ENCODE measurements at regions not wholly inside any gene's neighbourhood (a gene's known extent, or its start where the extent isn't known, plus 50 kb on each side); places are given as distances from the start of the nearest gene placed in this dataset.

DNA sequence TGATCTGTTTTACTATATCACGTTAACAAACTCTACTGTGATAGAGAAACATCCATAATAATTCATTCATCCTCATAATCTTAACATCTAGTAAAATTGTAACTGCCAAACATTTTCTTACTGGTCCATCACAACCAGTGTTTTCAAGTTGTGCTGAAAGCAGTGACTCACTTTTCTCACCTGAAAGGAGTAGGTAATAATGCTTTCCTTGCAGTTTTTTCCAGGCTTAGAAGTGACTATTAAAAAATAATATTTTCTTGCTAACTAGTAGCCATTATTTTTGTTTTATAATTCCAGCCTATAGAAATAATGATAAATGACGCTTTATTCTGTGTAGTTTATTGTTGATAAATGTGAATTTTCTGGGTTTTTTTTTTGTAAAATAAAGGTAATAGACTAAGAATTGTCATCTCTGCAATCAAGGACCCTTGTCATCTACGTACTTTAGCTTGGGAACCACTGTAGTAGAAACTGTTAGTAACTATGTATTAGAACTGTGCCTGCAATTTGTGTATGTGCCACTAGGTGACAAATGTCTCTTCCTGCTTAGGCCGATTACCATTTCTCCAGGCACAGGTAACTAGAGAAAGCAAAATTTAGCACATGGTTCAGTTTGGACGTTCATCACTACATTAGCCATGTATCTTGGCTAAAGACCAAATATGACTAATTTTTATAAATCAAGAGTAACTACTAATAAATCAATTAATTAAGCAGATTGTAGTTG lies 409.4 kb upstream of the ERCC4 start:
- no peak for TF ChIP-seq POLR2A (IDR thresholded peaks at IDR 0.05)
- no peak for TF ChIP-seq EP300 (IDR thresholded peaks at IDR 0.05)
- TF ChIP-seq, protein P1, sequence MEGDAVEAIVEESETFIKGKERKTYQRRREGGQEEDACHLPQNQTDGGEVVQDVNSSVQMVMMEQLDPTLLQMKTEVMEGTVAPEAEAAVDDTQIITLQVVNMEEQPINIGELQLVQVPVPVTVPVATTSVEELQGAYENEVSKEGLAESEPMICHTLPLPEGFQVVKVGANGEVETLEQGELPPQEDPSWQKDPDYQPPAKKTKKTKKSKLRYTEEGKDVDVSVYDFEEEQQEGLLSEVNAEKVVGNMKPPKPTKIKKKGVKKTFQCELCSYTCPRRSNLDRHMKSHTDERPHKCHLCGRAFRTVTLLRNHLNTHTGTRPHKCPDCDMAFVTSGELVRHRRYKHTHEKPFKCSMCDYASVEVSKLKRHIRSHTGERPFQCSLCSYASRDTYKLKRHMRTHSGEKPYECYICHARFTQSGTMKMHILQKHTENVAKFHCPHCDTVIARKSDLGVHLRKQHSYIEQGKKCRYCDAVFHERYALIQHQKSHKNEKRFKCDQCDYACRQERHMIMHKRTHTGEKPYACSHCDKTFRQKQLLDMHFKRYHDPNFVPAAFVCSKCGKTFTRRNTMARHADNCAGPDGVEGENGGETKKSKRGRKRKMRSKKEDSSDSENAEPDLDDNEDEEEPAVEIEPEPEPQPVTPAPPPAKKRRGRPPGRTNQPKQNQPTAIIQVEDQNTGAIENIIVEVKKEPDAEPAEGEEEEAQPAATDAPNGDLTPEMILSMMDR (IDR thresholded peaks at IDR 0.05), result no peak
- no peak for TF ChIP-seq POLR2AphosphoS5 (IDR thresholded peaks at IDR 0.05)

Measured in sigmoid colon (tissue), 4 donors.